Breast epithelium (tissue), 4 donors: ENCODE measurements at regions not wholly inside any gene's neighbourhood (a gene's known extent, or its start where the extent isn't known, plus 50 kb on each side); places are given as distances from the start of the nearest gene placed in this dataset.

Experiments used
- DNase-seq, 2 donors: peaks; one replicate each; pipeline ENCODE4 v3.0.0-alpha.2; 2019; ENCODE audit warnings: low spot score in 2 of 2
- H3K27ac ChIP-seq, 2 donors: fragments of 200-600 bp; sonication (generic) in 1 of 2; one replicate each; pipeline ENCODE4 v1.5.1; 2016 to 2019; ENCODE audit warnings: mild to moderate bottlenecking in 1 of 2
- H3K27me3 ChIP-seq, 2 donors: fragments of 200-600 bp; sonication (generic) in 1 of 2; one replicate each; pipeline versions ENCODE4 v1.5.1 to v1.6.0; 2017 to 2019; ENCODE audit warnings: control low read depth in 1 of 2, mild to moderate bottlenecking in 1 of 2
- H3K36me3 ChIP-seq: fragments of 200-600 bp; one replicate; pipeline ENCODE4 v1.5.1; 2019
- H3K4me1 ChIP-seq, 2 donors: fragments of 200-600 bp; sonication (generic); one replicate each; pipeline ENCODE4 v1.5.1; 2016 to 2019; ENCODE audit warnings: control low read depth in 1 of 2
- H3K4me3 ChIP-seq, 3 donors: fragments of 200-600 bp; sonication (generic); 1 replicate in 2 of 3; 2 replicates in 1 of 3; pipeline ENCODE4 v1.5.1; 2016 to 2019; ENCODE audit warnings: mild to moderate bottlenecking in 3 of 3, moderate library complexity in 2 of 3
- H3K9me3 ChIP-seq, 2 donors: fragments of 200-600 bp; sonication (generic) in 1 of 2; one replicate each; pipeline ENCODE4 v1.5.1; 2016 to 2019; ENCODE audit warnings: control low read depth in 1 of 2
- POLR2A ChIP-seq: fragments of 450-650 bp; IDR thresholded peaks from one replicate; pipeline ENCODE4 v1.6.1; 2016; ENCODE audit warnings: antibody characterized with exemption, mild to moderate bottlenecking, moderate library complexity
- POLR2AphosphoS5 ChIP-seq, 3 donors: sonication (generic); formaldehyde crosslinking; IDR thresholded peaks; one replicate each; pipeline ENCODE4 v1.6.1; 2017; ENCODE audit warnings: antibody characterized with exemption in 3 of 3
- intact Hi-C: fragments of 100-400 bp; cut with DNase I; formaldehyde crosslinking; loops from one replicate; pipeline ENCODE4 v1.15.1; 2023; ENCODE audit warnings: low total_unique reads
- TF ChIP-seq, protein P1 (sequence below), 3 donors: fragments of 450-650 bp; IDR thresholded peaks; one replicate each; pipeline ENCODE4 v1.5.1; 2016 to 2017; ENCODE audit warnings: antibody characterized with exemption in 3 of 3, mild to moderate bottlenecking in 3 of 3, moderate library complexity in 3 of 3

DNA sequence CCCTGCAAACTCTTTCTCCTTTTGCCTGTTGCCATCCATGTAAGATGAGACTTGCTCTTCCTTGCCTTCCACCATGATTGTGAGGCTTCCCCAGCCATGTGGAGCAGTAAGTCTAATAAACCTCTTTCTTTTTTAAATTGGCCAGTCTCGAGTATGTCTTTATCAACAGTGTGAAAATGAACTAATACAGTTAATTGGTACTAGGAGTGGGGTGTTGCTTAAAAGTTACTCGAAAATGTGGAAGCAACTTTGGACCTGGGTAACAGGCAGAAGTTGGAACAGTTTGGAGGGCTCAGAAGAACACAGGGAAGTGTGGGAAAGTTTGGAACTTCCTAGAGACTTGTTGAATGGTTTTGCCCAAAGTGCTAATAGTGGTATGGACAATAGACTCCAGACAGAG, 359.2 kb upstream of the KHDRBS2 start:
- H3K27ac ChIP-seq, result no peak overlapping the region
- no peak for DNase-seq
- no peaks in the 10 kb centered on the region for H3K4me1 ChIP-seq
- H3K36me3 ChIP-seq, result no peaks in the 10 kb centered on the region
- peaks cover 0 to 54% of the 10 kb centered on the region in 2 donors for H3K9me3 ChIP-seq
- TF ChIP-seq, protein P1, sequence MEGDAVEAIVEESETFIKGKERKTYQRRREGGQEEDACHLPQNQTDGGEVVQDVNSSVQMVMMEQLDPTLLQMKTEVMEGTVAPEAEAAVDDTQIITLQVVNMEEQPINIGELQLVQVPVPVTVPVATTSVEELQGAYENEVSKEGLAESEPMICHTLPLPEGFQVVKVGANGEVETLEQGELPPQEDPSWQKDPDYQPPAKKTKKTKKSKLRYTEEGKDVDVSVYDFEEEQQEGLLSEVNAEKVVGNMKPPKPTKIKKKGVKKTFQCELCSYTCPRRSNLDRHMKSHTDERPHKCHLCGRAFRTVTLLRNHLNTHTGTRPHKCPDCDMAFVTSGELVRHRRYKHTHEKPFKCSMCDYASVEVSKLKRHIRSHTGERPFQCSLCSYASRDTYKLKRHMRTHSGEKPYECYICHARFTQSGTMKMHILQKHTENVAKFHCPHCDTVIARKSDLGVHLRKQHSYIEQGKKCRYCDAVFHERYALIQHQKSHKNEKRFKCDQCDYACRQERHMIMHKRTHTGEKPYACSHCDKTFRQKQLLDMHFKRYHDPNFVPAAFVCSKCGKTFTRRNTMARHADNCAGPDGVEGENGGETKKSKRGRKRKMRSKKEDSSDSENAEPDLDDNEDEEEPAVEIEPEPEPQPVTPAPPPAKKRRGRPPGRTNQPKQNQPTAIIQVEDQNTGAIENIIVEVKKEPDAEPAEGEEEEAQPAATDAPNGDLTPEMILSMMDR (IDR thresholded peaks at IDR 0.05), result no peak
- TF ChIP-seq POLR2A, result no peak
- intact Hi-C loops, result no loop called here
- H3K4me3 ChIP-seq, result no peak overlapping the region
- no peaks in the 10 kb centered on the region for H3K27me3 ChIP-seq

DNA sequence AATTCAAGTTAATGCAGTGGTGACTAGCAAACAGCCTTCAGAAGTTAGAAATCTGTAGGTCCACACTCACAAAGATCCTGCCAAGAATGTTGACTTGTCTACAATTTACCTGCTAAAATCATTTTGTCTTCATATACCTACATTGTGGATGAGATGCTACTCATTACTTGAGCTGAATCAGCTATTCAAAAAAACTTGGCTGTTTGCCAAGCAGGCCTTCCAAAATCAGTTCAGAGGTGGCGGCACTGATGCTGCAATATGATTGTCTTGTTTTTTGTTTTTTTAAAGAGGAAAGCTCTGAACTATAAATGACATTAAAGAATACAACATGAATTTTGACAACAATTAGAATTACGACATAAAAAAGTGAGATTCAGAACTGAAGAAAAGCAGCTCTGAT, 354.7 kb upstream of the KHDRBS2 start:
- peaks cover 0 to 18% of the 10 kb centered on the region in 2 donors for H3K9me3 ChIP-seq
- H3K36me3 ChIP-seq, result no peaks in the 10 kb centered on the region
- TF ChIP-seq POLR2AphosphoS5 (IDR thresholded peaks at IDR 0.05) (no peak), POLR2A (no peak)
- TF ChIP-seq, protein P1 (IDR thresholded peaks at IDR 0.05), result no peak
- no peak for DNase-seq
- no peaks in the 10 kb centered on the region for H3K4me1 ChIP-seq
- no peak overlapping the region for H3K27ac ChIP-seq
- intact Hi-C loops, result no loop called here
- H3K4me3 ChIP-seq, result no peak overlapping the region
- H3K27me3 ChIP-seq, result no peaks in the 10 kb centered on the region

GRCh38 chr6:62626661-62627060, 340.6 kb upstream of the KHDRBS2 start:
- Histone ChIP-seq H3K4me3 (no peak overlapping the region), H3K4me1 (no peaks in the 10 kb centered on the region), H3K9me3 (no peaks in the 10 kb centered on the region), H3K36me3 (peaks cover 4% of the 10 kb centered on the region), H3K27me3 (no peaks in the 10 kb centered on the region), H3K27ac (no peak overlapping the region)
- TF ChIP-seq, protein P1 (IDR thresholded peaks at IDR 0.05), result no peak
- no peak for TF ChIP-seq POLR2A
- TF ChIP-seq POLR2AphosphoS5 (IDR thresholded peaks at IDR 0.05), result no peak
- DNase-seq, result no peak
- intact Hi-C loops, result no loop called here

DNA sequence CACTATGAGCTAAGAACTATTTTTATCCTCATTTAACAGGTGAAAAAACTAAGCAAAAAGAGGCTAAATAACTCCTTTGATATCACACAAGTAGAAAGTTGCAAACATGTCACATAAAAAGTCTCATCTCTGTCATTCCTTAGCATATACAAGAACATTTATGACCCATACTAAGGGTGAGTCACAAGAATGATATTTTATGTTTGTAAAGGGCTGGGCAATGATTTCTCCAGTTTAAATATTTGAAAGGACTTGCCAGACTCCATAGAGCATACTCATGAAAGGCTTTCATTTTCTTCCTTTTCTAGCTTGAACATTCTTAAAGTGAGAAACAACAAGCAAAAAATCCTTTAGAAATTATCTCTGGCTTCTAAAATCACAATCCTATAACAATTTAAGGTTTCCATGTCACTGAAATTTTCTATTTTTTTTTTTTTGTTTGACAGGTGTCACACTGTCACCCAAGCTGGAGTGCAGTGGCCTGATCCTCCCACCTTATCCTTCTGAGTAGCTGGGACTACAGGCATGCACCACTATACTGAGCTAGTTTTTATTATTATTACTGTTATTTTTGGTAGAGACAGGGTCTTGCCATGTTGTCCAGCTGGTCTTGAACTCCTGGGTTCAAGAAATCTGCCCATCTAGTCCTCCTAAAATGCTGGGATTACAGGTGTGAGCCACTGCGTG, 338.0 kb upstream of the KHDRBS2 start:
- intact Hi-C loops, result no loop called here
- no peaks in the 10 kb centered on the region for H3K4me1 ChIP-seq
- H3K4me3 ChIP-seq, result no peak overlapping the region
- H3K27me3 ChIP-seq, result no peaks in the 10 kb centered on the region
- no peaks in the 10 kb centered on the region for H3K9me3 ChIP-seq
- H3K36me3 ChIP-seq, result no peaks in the 10 kb centered on the region
- TF ChIP-seq POLR2AphosphoS5 (IDR thresholded peaks at IDR 0.05) (no peak), POLR2A (no peak)
- TF ChIP-seq, protein P1 (IDR thresholded peaks at IDR 0.05), result no peak
- no peak overlapping the region for H3K27ac ChIP-seq
- DNase-seq, result no peak

DNA sequence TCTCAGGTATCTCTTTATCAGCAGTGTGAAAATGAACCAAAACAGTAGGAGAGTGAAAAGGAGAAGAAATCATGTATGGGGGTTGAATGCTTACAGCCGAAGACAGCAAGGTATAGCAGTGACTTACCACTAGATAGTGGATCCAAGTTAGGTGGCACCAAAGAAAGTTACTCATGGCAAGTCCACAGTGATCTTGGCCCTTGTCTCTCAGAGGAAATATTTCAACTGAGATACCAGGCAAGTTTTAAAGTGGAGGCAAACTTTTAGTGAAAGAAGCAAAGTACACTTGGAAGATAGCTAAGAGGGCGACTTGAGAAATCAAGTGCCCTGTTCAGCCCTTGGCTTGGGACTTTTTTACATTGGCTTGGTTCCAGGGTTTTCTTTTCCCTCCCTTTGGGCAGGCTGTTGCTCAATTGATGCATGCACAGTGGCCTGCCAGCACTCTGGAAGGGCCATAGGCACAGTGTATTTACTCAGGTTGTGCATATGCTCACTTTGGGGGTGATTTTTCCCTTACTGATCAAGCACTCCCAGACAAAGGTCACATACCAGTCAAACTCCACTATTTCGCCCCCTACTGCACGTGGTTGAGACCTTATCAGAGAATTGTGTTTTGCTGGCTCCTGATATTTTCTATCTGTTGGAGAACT, 329.5 kb upstream of the KHDRBS2 start:
- H3K27ac ChIP-seq, result no peak overlapping the region
- intact Hi-C loops, result no loop called here
- DNase-seq, result no peak

More for the DNA sequence above, 329.5 kb upstream of the KHDRBS2 start:
- no peak overlapping the region for H3K4me3 ChIP-seq
- peaks cover 0 to 9% of the 10 kb centered on the region in 2 donors for H3K27me3 ChIP-seq
- H3K36me3 ChIP-seq, result no peaks in the 10 kb centered on the region
- no peak for TF ChIP-seq POLR2AphosphoS5 (IDR thresholded peaks at IDR 0.05)
- TF ChIP-seq POLR2A, result no peak
- TF ChIP-seq, protein P1 (IDR thresholded peaks at IDR 0.05), result no peak
- no peaks in the 10 kb centered on the region for H3K4me1 ChIP-seq
- peaks cover 0 to 3% of the 10 kb centered on the region in 2 donors for H3K9me3 ChIP-seq
